HG02870 (cell line): ENCODE measurements at regions not wholly inside any gene's neighbourhood (a gene's known extent, or its start where the extent isn't known, plus 50 kb on each side); places are given as distances from the start of the nearest gene placed in this dataset.
A peak's percentile ranks its signal among the peaks of the same experiment; 100 is the strongest.
"Not testable (repeated sequence)": the region's sequence is repeated elsewhere in the genome, so short reads cannot be mapped to it uniquely, and the experiment has no call there.

Source experiments
- ATAC-seq: cut with Tn5 transposase; IDR thresholded peaks from one replicate; pipeline ENCODE4 v1.9.1; 2021; ENCODE audit warnings: mild to moderate bottlenecking, moderate library complexity; ENCODE audit not compliant: unreplicated experiment

GRCh38 chrX:76996641-76997040 is 450.5 kb upstream of the FGF16 start:
- ATAC-seq = no peak

GRCh38 chrX:77003530-77003929 is 443.7 kb upstream of the FGF16 start:
- no peak for ATAC-seq

GRCh38 chrX:77003956-77004355 is 443.2 kb upstream of the FGF16 start:
- no peak for ATAC-seq

DNA sequence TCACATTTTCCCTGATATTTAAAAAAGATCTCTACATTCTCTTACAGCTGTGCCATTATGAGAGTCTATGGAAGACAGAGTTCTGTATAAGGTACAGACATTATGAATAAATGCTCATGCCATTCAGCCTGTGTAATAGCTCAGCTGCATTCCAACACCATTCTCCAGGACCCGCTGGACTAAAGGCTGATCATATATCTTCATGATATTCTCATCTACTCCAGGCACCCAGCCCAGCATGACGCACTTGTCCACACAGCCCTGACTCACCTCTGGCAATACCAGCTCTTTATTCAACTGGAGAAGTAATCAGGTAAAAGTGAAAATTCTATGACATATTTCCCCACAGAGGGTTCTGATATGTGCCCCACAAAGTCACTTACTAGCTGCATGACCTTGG is 437.5 kb upstream of the FGF16 start:
- ATAC-seq = no peak

DNA sequence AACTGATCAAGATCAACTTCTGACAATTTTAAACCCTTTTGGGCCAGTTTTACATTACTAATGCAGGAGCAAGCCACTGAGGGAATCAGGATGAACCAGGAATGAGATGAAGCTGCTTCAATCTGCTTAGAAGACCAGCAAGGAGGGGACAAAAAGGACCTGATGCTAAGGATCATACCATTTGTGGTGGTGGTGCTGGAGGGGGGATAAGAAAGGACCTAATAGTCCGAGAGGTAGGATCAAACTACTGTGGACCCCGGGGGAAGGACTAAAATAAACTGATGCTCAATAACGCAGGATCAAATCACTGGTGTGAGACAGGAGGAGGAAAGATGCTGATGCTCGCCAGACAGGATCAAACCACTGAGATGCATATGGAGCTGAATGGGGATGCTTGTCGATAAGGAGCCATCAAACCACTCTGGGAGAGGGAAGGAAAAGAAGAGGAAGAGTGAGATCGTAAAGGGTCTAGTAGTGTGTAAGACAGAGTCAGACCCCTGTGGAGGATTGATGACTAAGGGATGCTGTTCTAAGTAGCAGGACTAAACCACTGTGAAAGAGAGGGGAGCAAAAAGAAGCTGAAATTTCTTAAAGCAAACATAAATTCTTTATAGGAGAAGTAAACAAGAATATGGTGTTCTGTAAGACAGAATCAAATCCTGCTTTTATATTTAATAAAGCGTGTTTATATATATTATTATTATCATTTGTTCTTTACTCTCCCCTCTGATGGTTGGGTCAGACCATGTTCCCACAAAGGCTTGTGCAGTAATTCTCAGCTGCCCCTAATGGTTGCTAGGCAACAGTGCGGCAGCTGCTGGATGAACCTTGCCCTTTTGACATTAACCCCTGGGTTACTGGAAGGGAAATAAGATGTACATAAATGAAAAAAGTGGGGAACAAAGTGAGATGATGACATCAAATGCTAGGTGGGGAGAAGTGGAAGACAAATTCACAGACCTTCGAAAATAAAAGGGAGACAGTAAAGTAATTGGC is 432.5 kb upstream of the FGF16 start:
- no peak for ATAC-seq

- ATAC-seq = no peak
Observed at GRCh38 chrX:77017093-77017492, 430.1 kb upstream of the FGF16 start.

DNA sequence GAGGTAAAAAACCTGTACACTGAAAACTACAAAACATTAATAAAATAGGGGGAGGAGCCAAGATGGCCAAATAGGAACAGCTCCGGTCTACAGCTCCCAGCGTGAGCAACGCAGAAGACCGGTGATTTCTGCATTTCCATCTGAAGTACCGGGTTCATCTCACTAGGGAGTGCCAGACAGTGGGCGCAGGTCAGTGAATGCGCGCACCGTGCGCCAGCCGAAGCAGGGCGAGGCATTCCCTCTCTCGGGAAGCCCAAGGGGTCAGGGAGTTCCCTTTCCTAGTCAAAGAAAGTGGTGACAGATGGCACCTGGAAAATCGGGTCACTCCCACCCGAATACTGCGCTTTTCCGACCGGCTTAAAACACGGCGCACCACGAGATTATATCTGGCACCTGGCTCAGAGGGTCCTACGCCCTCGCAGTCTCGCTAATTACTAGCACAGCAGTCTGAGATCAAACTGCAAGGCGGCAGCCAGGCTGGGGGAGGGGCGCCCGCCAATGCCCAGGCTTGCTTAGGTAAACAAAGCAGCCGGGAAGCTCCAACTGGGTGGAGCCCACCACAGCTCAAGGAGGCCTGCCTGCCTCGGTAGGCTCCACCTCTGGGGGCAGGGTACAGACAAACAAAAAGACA is 400.9 kb upstream of the FGF16 start:
- ATAC-seq = not testable (repeated sequence)

DNA sequence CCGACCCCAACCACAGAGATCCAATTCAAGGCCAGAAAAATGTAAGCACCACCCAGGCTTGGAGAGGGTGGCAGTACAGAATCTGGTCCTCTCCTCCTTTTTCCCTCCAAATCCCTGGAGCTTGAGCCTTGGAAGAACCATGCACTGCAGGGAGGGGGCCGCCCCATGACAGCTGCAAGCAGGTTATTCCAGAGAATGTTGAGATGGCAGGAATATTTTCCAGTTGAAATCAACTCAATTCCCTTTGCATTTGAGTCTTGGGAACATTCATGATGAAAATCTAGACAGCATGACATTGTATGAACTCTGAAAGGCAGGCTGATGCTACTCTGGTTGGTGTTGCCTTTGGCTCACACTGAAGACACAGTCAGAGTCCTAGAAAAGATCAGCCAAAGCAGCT is 386.6 kb upstream of the FGF16 start:
- ATAC-seq = no peak

GRCh38 chrX:77061022-77061421 is 386.2 kb upstream of the FGF16 start:
- no peak for ATAC-seq

DNA sequence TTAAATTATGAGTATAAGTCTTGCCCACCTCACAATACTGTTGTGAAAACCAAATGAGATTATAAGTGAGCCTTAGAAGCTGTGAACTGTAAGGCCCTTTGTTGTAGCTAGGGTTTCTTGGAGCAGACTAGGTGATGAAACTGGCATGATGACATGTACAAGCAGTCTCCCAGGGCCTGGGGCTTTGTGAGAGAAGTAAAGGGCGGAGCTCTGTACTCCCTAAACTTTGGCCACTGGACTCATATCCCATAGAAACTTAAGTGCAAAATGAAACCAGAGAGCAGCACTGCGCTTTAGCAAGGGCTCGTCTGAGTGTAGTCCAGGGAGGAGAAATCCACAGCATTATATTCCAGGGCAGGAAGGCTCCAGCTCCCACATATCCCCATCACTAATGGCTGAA is 385.6 kb upstream of the FGF16 start:
- ATAC-seq = no peak

DNA sequence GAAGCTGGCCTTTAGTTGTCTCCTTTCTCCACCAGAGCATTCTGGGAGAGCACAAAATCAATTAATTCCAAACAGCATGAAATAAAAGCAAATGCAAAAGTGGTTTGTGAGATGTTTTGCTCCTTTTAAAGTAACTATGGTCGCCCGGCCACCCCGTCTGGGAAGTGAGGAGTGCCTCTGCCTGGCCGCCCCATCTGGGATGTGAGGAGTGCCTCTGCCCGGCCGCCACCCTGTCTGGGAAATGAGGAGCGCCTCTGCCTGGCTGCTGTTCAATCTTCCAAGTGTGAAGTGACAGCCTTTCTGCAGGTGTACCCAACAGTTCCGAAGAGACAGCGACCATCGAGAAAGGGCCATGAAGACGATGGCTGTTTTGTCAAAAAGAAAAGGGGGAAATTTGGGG is 381.3 kb upstream of the FGF16 start:
- ATAC-seq = no peak

DNA sequence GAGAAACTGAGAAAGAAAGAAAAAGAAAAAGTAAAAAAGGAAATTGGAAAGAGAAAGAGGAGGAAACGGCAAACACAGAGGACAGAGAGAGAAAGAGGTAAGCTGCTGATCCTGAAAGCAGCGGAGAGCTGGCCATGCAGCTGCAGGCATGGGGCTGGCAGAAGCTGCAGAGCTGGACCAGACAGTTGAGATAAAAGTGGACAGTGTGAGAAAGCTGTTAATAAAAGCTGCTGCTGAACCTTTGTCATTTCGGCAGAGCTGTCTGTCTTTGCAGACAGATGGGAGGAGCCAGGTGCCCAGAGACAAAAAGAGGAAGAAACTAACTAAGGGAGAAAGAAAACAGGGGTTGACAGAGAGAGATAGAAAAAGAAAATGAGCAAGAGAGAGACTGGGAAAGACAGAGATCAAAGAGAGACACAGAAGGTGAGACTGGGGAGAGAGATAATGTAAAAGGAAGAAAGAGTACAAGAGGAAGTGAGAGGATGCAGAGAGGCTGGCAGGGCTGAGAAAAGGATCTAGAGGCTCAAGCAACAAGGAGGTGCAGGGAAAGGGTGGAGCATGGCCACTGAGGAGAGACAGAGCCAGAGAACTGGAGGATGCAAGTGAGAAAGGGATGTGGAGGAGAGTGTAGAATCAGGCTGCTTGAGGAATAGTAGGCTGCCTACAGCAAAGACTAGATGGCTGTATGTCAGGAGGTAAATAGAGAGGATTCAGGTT is 376.8 kb upstream of the FGF16 start:
- ATAC-seq = no peak

GRCh38 chrX:77076896-77077295 is 370.3 kb upstream of the FGF16 start:
- no peak for ATAC-seq

DNA sequence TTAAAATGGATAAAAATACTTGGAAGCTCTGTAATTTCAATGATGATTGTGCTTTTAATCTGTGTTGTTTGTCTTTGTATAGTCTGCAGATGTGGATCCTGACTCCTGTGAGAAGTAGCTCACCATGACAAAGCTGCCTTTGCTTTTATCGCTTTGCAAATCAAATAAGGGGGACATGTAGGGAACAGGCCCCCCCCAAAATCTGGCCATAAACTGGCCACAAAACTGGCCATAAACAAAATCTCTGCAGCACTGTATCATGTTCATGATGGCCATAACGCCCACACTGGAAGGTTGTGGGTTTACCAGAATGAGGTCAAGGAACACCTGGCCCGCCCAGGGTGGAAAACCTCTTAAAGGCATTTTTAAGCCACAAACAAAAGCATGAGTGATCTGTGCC is 366.0 kb upstream of the FGF16 start:
- ATAC-seq = not testable (repeated sequence)

DNA sequence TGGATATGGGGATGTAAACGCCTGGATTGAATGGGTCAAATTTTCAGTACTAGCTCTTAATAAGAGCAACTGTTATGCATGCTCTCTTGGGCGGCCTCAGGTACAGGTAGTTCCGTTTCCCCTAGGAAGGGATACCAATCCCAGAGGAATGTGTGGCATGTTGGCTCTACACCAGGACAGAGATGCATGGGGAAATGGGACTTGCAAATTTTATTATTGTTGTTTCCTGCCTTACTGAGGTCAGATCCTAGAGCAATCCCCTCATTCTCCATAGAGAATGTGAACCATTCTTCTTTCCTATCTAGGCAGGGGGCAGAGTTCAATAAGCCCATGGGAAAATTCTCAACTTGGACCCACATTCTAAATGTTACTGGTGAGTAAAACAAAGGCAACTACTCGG is 361.8 kb upstream of the FGF16 start:
- ATAC-seq = no peak

DNA sequence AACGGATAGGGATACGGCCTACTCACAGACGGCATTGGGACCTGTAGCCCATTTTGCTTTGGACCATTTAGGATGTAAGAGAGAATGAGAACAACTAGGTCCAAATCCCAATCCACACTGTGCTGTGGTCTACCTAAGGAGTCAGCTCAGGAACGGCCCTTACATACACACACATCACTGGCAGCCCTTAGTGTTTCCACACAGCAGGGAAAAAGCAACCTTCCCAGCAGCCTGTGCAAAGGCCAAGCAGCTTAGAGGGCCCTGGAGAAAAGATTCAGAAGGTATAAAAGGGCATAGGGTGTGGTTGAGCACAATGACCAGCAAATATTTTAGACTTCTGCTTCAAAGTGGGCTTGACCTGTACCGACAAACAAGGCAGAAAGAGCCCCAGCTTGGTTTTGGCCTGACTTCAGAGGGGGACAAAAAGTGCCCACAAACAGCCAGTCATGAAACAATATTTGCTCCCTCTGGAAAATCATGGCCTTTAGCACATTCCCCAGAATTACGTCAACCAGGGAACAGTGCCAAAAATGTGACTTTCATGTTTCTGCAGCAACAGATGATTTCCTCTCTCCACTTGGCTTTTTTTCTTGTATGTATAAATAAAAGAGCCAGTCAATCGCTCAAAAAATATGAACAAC is 359.5 kb upstream of the FGF16 start:
- ATAC-seq = no peak

DNA sequence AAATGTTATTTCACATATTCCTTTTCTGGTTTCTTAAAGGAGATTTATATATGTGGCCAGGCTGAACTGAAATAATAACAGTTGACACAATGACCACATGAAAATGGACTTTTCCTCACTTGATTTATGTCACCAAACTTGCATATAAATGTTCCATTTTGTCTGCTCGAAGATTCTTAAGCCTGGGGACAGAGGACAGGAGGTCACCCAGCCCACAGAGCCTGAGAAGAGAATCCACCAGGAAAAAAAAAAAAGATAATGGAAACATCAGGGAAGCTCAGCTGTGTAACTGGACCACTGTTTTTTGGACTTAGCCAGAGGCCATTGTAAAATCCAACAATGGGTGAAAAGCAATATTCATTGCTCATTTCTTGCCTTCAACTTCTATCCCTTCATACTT is 359.0 kb upstream of the FGF16 start:
- no peak for ATAC-seq

- no peak for ATAC-seq
Observed at GRCh38 chrX:77114501-77114900, 332.7 kb upstream of the FGF16 start.

DNA sequence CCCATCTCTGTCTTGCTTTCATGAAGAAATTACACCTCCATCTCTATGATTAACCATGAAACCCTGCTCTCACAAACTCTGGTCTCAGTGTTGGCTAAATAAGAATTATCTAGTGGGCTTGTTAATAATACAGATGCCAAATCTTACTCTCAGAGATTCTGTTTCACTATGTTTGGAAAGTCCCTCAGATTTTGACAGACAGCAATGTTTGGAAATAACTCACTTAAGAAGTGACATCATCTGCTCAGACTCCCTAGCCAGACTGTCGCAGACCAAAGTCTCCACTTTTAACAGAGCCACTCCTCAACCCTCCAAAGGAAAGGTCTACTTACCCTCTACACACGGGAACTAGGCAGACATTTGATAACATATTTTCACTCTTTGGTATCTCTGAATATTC is 328.5 kb upstream of the FGF16 start:
- ATAC-seq = peak; percentile 50

DNA sequence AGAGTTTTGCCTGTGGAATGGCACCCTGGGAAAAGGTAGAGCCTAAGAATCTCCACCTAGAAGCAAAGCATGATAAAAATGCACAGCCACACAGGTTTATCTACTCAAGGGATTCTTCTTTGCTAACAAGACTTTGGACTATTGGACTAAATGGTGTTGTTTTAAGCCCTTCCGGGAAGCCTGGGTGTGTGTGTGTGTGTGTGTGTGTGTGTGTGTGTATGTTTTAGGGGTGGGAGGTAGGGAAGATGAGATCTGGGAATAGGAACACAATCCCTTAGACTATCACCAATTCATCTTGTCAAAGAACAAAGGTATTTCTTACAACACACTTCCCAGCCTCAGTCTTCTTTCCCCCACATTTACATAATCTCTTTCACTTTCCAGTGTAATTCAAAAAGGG is 327.5 kb upstream of the FGF16 start:
- ATAC-seq = no peak

GRCh38 chrX:77123917-77124316 is 323.3 kb upstream of the FGF16 start:
- ATAC-seq = not testable (repeated sequence)
